RPMI7951 (cell line): ENCODE measurements at regions not wholly inside any gene's neighbourhood (a gene's known extent, or its start where the extent isn't known, plus 50 kb on each side); places are given as distances from the start of the nearest gene placed in this dataset.

Source experiments
- DNase-seq: peaks from one replicate; pipeline ENCODE4 v3.0.0-alpha.2; 2012; ENCODE audit warnings: low read depth

DNA sequence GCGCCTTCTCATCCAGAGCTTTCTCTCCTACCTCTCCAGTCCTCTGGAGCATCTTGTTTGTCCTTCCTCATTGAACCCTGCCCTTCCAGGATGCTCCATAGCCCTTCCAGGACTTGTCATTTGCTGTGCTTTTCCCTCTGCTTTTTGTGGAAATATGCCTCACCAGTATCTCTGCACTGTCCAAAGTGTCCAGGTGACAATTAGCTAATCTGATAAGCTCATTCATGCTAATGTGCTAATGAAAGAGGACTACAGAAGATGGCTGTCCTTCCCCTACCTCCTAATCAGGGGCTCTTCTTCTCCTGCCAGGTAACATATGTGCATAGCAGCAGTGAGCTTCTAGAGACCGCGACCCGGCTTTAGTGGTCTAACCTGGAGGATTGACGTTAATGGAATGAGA lies 58.4 kb upstream of the OTX2 start:
- DNase-seq = no peak

DNA sequence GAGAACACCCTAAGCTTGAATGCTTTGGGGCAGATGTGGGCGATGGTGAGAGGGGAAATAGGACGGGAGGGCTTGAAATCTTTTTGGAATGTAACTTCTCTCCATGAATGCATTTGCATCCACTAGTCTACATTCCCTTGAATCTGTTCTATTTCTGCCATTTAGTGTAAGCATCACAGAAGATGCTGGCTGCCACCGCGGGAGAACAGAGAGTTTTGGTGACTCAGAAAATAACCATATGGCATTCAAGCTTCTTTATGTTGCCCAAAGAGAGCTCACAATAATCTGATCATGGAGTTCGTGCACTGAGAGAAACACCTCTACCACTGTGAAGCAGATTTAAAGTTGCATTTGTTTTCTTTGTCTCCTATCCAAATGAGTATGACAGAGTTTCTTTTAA lies 52.6 kb upstream of the OTX2 start:
- DNase-seq = no peak

DNA sequence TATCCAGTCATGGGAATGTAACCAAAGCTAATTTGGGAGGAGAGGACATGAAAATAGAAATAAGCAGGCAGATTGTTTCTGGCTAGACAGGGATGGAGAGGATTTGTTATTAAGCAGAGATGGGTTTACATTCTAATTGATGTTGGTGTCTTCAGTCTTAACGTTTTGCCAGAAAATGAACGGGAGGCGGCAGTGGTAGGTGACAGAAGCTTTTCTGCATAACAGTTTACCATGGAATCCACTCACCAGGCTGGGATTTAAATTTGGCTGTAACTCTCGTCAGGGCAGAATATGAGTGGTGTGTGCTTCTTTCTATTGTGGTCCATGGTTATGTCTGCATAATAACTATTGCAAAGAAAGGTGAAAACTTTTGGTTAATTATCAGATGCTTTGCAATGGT lies 50.2 kb upstream of the OTX2 start:
- DNase-seq = no peak
